HCT116 (cell line): ENCODE measurements at regions not wholly inside any gene's neighbourhood (a gene's known extent, or its start where the extent isn't known, plus 50 kb on each side); places are given as distances from the start of the nearest gene placed in this dataset.
"Not testable (repeated sequence)": the region's sequence is repeated elsewhere in the genome, so short reads cannot be mapped to it uniquely, and the experiment has no call there.

ENCODE experiments used
- CEBPB ChIP-seq: IDR thresholded peaks from 2 replicates; pipeline ENCODE4 v1.6.1; 2012; ENCODE audit warnings: low read depth
- ELF1 ChIP-seq: IDR thresholded peaks from 2 replicates; pipeline ENCODE4 v1.6.1; 2012; ENCODE audit warnings: low read depth, borderline replicate concordance
- EZH2 ChIP-seq: fragments of 200-600 bp; sonication (generic); IDR thresholded peaks from 2 replicates; pipeline ENCODE4 v1.6.1; 2017; ENCODE audit warnings: antibody characterized with exemption, mixed run types
- EZH2phosphoT487 ChIP-seq: fragments of 200-600 bp; IDR thresholded peaks from 2 replicates; pipeline ENCODE4 v1.6.1; 2018; ENCODE audit warnings: antibody characterized with exemption, borderline replicate concordance
- FOSL1 ChIP-seq: IDR thresholded peaks from 2 replicates; pipeline ENCODE4 v1.6.1; 2012; ENCODE audit warnings: low read depth
- POLR2A ChIP-seq: IDR thresholded peaks from 2 replicates; pipeline ENCODE4 v1.7.0; 2011; ENCODE audit warnings: borderline replicate concordance; ENCODE audit not compliant: insufficient read depth, insufficient read length; ENCODE audit errors: extremely low read depth
- SIN3A ChIP-seq: IDR thresholded peaks from 2 replicates; pipeline ENCODE4 v1.6.1; 2012; ENCODE audit warnings: low read depth
- SP1 ChIP-seq: IDR thresholded peaks from 2 replicates; pipeline ENCODE4 v1.6.1; 2012; ENCODE audit warnings: low read depth
- TCF7L2 ChIP-seq: IDR thresholded peaks from 2 replicates; pipeline ENCODE4 v1.7.0; 2011; ENCODE audit warnings: borderline replicate concordance, inconsistent platforms; ENCODE audit not compliant: insufficient read depth, insufficient read length; ENCODE audit errors: extremely low read depth
- TF ChIP-seq, protein P1 (sequence below), 3 experiments: fragments of 200-600 bp in 1 of 3; sonication (generic) in 1 of 3; IDR thresholded peaks in 2 of 3; conservative IDR thresholded peaks in 1 of 3; 2 replicates each; pipeline ENCODE4 v1.5.1; 2012 to 2017; ENCODE audit warnings: low read depth in 2 of 3, low read length in 2 of 3, antibody characterized with exemption in 1 of 3, borderline replicate concordance in 1 of 3, control low read depth in 1 of 3, mild to moderate bottlenecking in 1 of 3, mixed read lengths in 1 of 3, mixed run types in 1 of 3, moderate library complexity in 1 of 3; ENCODE audit not compliant: insufficient read depth in 1 of 3
- TF ChIP-seq, protein P2 (sequence below): IDR thresholded peaks from 2 replicates; pipeline ENCODE4 v1.6.1; 2012

GRCh38 chr1:149713513-149713912, 69.0 kb upstream of the FCGR1A start:
- TF ChIP-seq, protein P1, sequence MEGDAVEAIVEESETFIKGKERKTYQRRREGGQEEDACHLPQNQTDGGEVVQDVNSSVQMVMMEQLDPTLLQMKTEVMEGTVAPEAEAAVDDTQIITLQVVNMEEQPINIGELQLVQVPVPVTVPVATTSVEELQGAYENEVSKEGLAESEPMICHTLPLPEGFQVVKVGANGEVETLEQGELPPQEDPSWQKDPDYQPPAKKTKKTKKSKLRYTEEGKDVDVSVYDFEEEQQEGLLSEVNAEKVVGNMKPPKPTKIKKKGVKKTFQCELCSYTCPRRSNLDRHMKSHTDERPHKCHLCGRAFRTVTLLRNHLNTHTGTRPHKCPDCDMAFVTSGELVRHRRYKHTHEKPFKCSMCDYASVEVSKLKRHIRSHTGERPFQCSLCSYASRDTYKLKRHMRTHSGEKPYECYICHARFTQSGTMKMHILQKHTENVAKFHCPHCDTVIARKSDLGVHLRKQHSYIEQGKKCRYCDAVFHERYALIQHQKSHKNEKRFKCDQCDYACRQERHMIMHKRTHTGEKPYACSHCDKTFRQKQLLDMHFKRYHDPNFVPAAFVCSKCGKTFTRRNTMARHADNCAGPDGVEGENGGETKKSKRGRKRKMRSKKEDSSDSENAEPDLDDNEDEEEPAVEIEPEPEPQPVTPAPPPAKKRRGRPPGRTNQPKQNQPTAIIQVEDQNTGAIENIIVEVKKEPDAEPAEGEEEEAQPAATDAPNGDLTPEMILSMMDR (IDR thresholded peaks at IDR 0.05 in 2 of 3, conservative IDR thresholded peaks at IDR 0.05 in 1 of 3; ENCODE audit: borderline replicate concordance in 1 of 3, insufficient read depth in 1 of 3, low read depth in 2 of 3, low read length in 2 of 3), result not testable (repeated sequence)
- TF ChIP-seq EZH2phosphoT487, EZH2, SIN3A, ELF1, FOSL1, CEBPB, SP1, POLR2A, TCF7L2: not testable (repeated sequence)
- TF ChIP-seq, protein P2, sequence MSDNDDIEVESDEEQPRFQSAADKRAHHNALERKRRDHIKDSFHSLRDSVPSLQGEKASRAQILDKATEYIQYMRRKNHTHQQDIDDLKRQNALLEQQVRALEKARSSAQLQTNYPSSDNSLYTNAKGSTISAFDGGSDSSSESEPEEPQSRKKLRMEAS, result not testable (repeated sequence)
